GM06990 (cell line): ENCODE measurements at regions not wholly inside any gene's neighbourhood (a gene's known extent, or its start where the extent isn't known, plus 50 kb on each side); places are given as distances from the start of the nearest gene placed in this dataset.

Experiments
- DNase-seq: peaks from one replicate; pipeline ENCODE4 v3.0.0-alpha.2; 2011; ENCODE audit not compliant: insufficient read length; ENCODE audit errors: extremely low read depth
- H3K27me3 ChIP-seq: replicated peaks from 2 replicates; pipeline ENCODE4 v1.6.0; 2011; ENCODE audit warnings: low read length; ENCODE audit not compliant: control insufficient read depth, insufficient read depth
- H3K36me3 ChIP-seq: 2 replicates; pipeline ENCODE4 v1.5.1; 2011; ENCODE audit warnings: low read length; ENCODE audit not compliant: control insufficient read depth, insufficient read depth
- H3K4me3 ChIP-seq: replicated peaks from 2 replicates; pipeline ENCODE4 v1.5.1; 2011; ENCODE audit warnings: low read depth, mild to moderate bottlenecking, control low read depth, low read length
- TF ChIP-seq, protein P1 (sequence below): IDR thresholded peaks from 2 replicates; pipeline ENCODE4 v1.5.1; 2011; ENCODE audit warnings: low read length, control low read depth, mild to moderate bottlenecking, inconsistent platforms; ENCODE audit not compliant: insufficient read depth, poor library complexity, severe bottlenecking

DNA sequence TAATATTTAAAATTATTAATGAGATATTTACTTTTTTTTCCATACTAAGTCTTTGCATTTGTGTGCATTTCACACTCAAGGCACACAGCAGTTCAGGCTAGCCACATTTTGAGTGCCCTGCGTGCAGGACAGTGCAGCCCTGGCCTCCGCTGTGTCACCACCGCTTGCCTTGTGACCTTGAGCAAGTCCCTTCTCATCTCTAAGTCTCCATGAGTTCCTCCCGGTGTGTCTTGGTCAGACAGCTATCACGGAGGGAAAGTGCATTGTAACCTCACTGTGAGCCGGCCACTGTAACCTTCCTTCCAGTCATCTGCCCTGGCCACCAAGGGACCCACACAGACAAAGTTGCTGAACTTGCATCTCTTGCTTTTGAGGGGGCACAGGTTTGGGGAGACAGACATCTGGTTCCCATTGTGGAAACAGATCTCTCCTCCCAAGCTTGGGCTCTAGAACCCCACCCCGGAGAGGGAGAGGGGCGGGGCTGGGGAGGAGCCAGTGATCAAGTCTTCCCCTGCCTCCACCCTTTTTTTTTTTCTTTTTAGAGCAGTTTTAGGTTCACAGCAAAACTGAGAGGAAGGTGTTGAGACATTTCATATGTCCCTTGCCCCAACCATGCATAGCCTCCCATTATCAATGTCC is 96.8 kb downstream of the C9orf50 start:
- TF ChIP-seq, protein P1, sequence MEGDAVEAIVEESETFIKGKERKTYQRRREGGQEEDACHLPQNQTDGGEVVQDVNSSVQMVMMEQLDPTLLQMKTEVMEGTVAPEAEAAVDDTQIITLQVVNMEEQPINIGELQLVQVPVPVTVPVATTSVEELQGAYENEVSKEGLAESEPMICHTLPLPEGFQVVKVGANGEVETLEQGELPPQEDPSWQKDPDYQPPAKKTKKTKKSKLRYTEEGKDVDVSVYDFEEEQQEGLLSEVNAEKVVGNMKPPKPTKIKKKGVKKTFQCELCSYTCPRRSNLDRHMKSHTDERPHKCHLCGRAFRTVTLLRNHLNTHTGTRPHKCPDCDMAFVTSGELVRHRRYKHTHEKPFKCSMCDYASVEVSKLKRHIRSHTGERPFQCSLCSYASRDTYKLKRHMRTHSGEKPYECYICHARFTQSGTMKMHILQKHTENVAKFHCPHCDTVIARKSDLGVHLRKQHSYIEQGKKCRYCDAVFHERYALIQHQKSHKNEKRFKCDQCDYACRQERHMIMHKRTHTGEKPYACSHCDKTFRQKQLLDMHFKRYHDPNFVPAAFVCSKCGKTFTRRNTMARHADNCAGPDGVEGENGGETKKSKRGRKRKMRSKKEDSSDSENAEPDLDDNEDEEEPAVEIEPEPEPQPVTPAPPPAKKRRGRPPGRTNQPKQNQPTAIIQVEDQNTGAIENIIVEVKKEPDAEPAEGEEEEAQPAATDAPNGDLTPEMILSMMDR = no peak
- no peaks in the 10 kb centered on the region; the same call in 1 of the 2 replicates for H3K27me3 ChIP-seq
- H3K4me3 ChIP-seq = no peak overlapping the region
- H3K36me3 ChIP-seq = no peaks in the 10 kb centered on the region
- no peak for DNase-seq

DNA sequence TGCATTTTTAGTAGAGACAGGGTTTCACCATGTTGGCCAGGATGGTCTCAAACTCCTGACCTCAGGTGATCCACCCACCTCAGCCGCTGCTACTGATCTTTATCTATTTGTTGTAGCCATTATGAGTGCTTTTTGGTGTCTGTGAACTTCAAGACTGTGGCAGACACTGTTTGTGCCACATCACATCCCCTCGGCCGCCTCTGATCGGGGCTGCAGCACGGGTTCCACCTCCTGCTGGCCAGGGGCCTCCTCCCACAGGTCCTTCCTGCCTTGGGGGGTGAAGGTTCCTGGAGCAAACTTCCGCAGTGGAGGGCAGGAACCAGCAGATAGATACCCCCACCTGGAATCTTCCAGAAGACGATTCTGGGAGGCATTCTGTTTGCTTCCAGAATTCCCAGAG is 98.5 kb downstream of the C9orf50 start:
- no peak for DNase-seq
- Histone ChIP-seq H3K36me3 (no peaks in the 10 kb centered on the region), H3K4me3 (no peak overlapping the region), H3K27me3 (no peaks in the 10 kb centered on the region; the same call in 1 of the 2 replicates)
- TF ChIP-seq, protein P1 = no peak

DNA sequence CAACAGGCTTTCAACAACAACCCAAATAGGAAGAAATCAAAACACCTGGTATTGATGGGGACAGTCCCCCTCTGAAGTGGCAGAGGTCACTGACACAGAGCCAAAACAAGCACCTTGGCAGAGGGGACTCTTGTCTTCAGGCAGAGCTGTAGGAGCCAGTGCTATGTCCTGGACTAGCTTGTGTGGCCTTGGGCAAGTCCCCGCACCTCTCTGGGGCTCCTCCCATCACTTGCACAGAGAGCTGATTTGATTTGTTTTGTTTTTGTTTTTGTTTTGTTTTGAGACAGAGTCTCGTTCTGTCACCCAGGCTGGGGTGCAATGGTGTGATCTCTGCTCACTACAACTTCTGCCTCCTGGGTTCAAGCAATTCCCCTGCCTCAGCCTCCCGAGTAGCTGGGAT is 100.8 kb downstream of the C9orf50 start:
- H3K36me3 ChIP-seq = no peaks in the 10 kb centered on the region
- TF ChIP-seq, protein P1 = no peak
- H3K27me3 ChIP-seq = no peaks in the 10 kb centered on the region; the same call in 1 of the 2 replicates
- no peak overlapping the region for H3K4me3 ChIP-seq
- no peak for DNase-seq

DNA sequence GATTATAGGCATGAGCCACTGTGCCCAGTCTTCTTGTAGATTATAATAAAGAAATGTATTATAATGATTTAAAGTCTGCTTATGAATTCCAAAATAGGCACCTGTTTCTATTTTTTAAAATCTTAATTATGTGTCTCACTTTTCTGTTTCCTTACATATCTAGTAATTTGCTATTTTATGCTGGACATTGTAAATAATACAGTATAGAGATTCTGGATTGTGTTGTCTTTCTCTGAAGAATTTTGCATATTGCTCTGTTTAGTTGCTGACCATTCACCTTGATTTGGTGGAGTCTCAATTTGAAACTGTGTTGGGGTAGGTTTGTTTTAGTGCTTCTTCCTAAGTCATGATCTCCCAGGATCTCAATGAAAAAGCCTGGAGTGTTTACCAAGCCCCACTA is 102.8 kb downstream of the C9orf50 start:
- Histone ChIP-seq H3K4me3 (no peak overlapping the region), H3K36me3 (no peaks in the 10 kb centered on the region), H3K27me3 (no peaks in the 10 kb centered on the region)
- no peak for DNase-seq
- TF ChIP-seq, protein P1 = no peak

DNA sequence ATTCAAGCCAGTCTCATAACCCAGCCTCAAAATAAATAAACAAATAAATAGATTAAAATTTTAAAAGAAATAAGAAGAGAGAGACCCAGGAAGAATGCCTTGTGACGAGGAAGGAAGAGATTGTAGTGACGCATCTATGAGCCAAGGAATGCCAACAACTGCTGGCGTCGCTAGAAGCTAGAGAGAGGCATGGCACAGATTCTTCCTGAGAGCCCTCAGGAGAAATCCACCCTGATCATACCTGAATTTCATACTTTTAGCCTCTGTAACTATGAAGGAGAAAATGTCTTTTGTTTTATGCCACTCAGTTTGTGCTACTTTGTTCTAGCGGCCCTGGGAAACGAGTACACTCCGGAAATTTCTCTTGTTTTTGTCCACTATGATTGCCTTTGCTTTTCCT is 103.9 kb downstream of the C9orf50 start:
- TF ChIP-seq, protein P1 = no peak
- no peak overlapping the region for H3K4me3 ChIP-seq
- no peaks in the 10 kb centered on the region for H3K36me3 ChIP-seq
- no peaks in the 10 kb centered on the region for H3K27me3 ChIP-seq
- no peak for DNase-seq

DNA sequence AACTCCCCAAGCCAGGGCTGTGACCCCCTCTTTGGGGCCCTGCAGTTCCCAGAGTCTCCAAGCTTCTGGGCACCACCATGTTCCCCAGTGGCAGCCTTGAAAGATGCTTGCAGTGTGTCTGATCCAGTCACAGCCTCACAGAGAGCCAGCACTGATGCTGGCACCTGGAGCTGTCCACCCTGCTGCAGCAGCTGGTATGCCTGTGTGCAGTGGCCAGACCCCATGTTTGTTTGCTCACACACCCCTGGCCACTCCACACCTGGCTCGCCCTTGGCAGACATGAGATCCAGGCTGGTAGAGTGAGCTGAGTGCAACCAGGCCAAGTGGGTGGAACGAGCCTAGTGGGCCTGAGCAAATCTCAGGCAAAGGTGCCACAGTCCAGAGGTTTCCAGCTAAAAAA is 106.0 kb downstream of the C9orf50 start:
- H3K27me3 ChIP-seq = no peaks in the 10 kb centered on the region
- no peaks in the 10 kb centered on the region for H3K36me3 ChIP-seq
- no peak for DNase-seq
- TF ChIP-seq, protein P1 = no peak
- H3K4me3 ChIP-seq = no peak overlapping the region
